HUES64 (cell line): ENCODE measurements at regions not wholly inside any gene's neighbourhood (a gene's known extent, or its start where the extent isn't known, plus 50 kb on each side); places are given as distances from the start of the nearest gene placed in this dataset.

Experiments used
- H3K27ac ChIP-seq: 2 replicates; pipeline ENCODE4 v1.7.0; 2013; ENCODE audit warnings: low read depth, low read length, inconsistent platforms
- H3K27me3 ChIP-seq: 2 replicates; pipeline ENCODE4 v1.6.1; 2013; ENCODE audit warnings: mild to moderate bottlenecking, low read length; ENCODE audit not compliant: insufficient read depth
- H3K36me3 ChIP-seq: 2 replicates; pipeline ENCODE4 v1.6.1; 2013; ENCODE audit warnings: mild to moderate bottlenecking, low read length; ENCODE audit not compliant: insufficient read depth
- H3K4me1 ChIP-seq: 2 replicates; pipeline ENCODE4 v1.6.1; 2013; ENCODE audit warnings: mild to moderate bottlenecking, low read length, moderate library complexity; ENCODE audit not compliant: insufficient read depth
- H3K4me3 ChIP-seq: 2 replicates; pipeline ENCODE4 v1.5.1; 2013; ENCODE audit warnings: mild to moderate bottlenecking, low read length, moderate library complexity
- H3K9ac ChIP-seq: 2 replicates; pipeline ENCODE4 v1.6.1; 2013; ENCODE audit warnings: mild to moderate bottlenecking, low read depth, low read length
- H3K9me3 ChIP-seq: 2 replicates; pipeline ENCODE4 v1.6.1; 2013; ENCODE audit warnings: low read depth, low read length; ENCODE audit not compliant: insufficient read depth
- WGBS: fragments of 150-250, 120-280 bp; methylation state at CpG from one replicate; pipeline ENCODE4 v1.1.7; 2013; ENCODE audit warnings: missing lambda C conversion rate; 5-methylcytosine and 5-hydroxymethylcytosine counted together

DNA sequence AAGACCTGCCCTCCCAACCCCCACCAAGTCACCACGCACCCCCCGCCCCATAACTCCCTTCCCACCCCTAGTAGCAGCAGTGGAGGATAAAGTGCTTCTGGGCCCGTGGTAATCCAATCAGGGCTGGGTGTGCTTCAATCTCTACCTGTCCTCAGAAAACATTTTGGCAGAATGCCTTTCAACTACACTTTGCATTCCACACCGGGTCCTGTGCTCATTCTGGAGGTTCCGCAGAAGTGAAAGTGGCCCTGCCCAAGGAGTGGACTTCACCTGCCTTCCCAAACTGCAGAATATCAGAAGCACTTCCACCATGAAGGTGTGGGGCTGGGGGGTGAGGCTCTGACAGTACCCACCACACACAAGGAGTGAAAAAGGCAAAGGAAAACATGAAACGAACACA, 322.3 kb downstream of the DHX15 start:
- no peak overlapping the region for H3K27ac ChIP-seq

DNA sequence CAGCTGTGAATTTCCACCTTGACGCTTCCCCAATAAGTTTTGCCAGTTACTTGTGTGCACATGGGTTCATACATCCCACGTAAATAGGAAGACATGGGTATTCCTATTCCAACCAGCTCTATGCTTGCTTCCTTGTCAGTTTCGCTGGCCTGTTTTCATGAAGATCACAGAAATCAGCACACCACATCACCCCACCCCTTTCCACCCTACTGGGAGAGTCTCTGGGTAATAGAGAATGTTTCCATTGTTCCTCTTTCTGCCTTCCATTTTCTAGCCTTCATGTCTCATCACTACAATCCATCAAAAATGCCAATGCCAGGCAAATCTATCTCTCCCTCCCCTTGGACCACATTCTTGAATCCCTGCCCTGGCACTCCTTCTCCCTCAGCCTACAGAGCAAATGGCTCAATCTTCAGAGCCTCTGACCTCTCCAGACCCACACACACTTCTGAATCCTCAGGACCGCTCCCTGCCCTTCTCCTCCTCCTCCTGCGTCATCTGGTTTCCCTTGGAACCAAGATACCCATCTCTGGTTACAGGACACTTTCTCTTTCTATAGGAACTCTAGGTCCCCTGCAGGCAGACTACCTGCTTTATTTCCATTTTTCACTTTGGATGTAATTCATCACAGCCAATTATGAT, 323.3 kb downstream of the DHX15 start:
- Histone ChIP-seq H3K27me3 (no peaks in the 10 kb centered on the region), H3K9ac (no peak overlapping the region), H3K4me1 (peaks cover 41% of the 10 kb centered on the region), H3K4me3 (no peak overlapping the region), H3K36me3 (no peaks in the 10 kb centered on the region), H3K27ac (no peak overlapping the region), H3K9me3 (no peaks in the 10 kb centered on the region)
- 88% methylated on average over 5 of the region's 5 CpGs for WGBS

More for the DNA sequence above, 322.3 kb downstream of the DHX15 start:
- H3K9ac ChIP-seq: no peak overlapping the region
- peaks cover 40% of the 10 kb centered on the region for H3K4me1 ChIP-seq
- WGBS: 60% methylated on average over 6 of the region's 6 CpGs
- no peaks in the 10 kb centered on the region for H3K27me3 ChIP-seq
- H3K4me3 ChIP-seq: no peak overlapping the region
- H3K9me3 ChIP-seq: no peaks in the 10 kb centered on the region
- no peaks in the 10 kb centered on the region for H3K36me3 ChIP-seq

DNA sequence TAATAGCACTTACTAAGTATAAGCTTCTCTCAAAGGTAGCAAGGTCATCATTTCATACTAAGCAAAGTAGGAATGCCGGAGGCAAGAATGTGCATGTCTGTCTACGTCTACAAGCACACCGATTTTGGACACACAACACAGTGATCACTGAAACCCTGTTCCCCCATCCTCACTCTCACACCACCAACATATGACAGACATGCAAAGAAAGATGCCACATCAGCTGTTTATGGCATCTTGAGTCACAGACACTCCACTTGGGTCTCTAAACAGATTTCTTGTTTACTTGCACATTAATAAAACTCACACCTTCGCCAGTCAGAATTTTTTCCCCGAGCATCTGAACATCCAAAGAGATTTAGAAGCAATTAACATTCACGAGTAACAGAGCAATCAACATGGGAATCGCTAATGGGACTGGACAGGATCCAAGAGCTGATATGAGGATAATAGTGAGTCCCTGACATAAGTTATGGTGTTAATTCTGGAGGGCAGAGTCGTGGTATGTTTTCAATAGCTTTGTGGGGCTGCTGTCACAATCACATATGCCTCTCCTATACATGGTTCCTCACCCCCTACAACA, 324.1 kb downstream of the DHX15 start:
- Histone ChIP-seq H3K27ac (no peak overlapping the region), H3K27me3 (no peaks in the 10 kb centered on the region), H3K4me3 (no peak overlapping the region), H3K36me3 (no peaks in the 10 kb centered on the region), H3K4me1 (peaks cover 41% of the 10 kb centered on the region), H3K9ac (no peak overlapping the region), H3K9me3 (no peaks in the 10 kb centered on the region)
- 85% methylated on average over 8 of the region's 8 CpGs for WGBS

DNA sequence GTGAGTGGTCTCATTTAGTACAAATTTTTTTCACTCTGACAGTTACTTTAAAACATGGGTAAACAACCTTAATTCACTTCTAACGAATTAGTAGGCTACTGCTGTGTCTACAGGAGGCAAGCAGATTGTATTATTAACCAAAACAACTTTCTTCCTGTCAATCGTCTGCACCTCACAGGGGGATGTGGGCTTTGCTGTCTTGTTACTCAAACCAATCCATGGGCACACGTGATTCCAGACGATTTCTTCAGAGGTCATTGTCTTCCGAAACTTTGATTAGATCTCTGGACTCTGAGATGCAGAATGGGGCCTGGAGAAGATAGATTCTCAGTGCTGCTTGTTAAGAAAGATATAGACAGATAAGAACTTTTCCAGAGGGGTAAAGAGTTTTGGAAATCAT, 327.8 kb downstream of the DHX15 start:
- H3K9ac ChIP-seq: no peak overlapping the region
- H3K27me3 ChIP-seq: no peaks in the 10 kb centered on the region
- H3K4me1 ChIP-seq: peaks cover 29% of the 10 kb centered on the region
- H3K27ac ChIP-seq: no peak overlapping the region
- H3K36me3 ChIP-seq: no peaks in the 10 kb centered on the region
- H3K9me3 ChIP-seq: no peaks in the 10 kb centered on the region
- WGBS: 27% methylated on average over 5 of the region's 5 CpGs
- H3K4me3 ChIP-seq: no peak overlapping the region

DNA sequence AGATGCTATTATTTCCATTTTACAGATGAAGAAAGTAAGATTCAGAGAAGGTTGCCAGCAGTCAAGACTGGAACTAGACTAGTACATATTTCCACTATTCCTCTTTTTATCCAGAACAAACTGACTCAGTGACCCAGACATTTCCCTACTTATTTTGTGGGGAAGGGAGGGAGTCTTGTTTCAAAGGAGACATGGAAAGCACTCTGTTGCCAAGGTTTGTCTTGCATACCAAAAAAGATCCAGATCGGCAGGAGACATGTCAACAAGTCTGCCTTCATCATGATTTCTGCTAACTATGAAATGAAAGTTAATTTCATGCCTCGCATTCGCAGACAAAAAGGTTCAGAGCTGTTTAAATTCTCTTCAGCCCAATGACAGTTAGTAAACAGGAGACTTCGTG, 328.3 kb downstream of the DHX15 start:
- Histone ChIP-seq H3K4me1 (peaks cover 24% of the 10 kb centered on the region), H3K9ac (no peak overlapping the region), H3K27me3 (no peaks in the 10 kb centered on the region), H3K27ac (no peak overlapping the region), H3K4me3 (no peak overlapping the region), H3K9me3 (no peaks in the 10 kb centered on the region), H3K36me3 (no peaks in the 10 kb centered on the region)
- WGBS: 74% methylated on average over 4 of the region's 4 CpGs

DNA sequence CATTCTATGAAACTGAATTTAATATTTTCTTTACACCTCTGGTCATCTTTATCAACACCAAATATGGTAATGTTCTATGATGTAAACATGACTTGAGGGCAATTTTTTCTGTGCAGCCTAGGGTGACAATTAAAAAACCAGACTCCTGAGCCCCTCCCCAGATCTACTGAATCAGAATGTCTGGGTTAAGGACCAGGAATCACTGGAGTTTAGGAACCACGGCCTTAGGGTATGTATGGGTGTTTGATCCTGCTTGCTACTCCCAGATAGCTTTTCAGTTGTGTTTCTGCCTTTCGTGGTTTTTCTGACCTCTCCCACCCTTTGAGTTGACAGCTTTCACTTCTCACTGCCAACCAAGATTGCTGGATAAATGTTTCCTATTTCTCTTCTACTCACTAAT, 332.2 kb downstream of the DHX15 start:
- 76% methylated on average over 2 of the region's 2 CpGs for WGBS
- no peaks in the 10 kb centered on the region for H3K27me3 ChIP-seq
- H3K4me1 ChIP-seq: peaks cover 19% of the 10 kb centered on the region
- H3K4me3 ChIP-seq: no peak overlapping the region
- H3K9ac ChIP-seq: no peak overlapping the region
- no peaks in the 10 kb centered on the region for H3K36me3 ChIP-seq
- H3K27ac ChIP-seq: no peak overlapping the region
- H3K9me3 ChIP-seq: no peaks in the 10 kb centered on the region

DNA sequence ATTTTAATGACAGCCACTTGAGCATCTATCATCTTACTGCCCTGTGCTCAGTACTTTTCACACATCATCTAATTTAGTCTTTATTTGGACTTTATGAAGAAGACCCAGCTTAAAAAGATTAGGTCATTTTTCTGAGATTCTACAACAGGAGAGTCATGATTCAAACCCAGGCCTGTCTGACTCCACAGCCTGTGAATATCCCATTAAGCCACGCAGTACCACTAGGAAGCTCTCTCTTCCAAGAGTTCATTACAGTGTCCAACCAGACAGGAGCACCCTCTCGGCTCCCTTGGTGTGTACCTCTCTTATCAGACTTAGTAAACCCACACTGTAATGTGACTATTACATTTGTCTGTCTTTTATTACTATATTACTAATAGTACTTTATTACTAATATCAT, 332.8 kb downstream of the DHX15 start:
- H3K27ac ChIP-seq: no peak overlapping the region
- H3K4me1 ChIP-seq: peaks cover 13% of the 10 kb centered on the region
- H3K4me3 ChIP-seq: no peak overlapping the region
- H3K9me3 ChIP-seq: no peaks in the 10 kb centered on the region
- H3K36me3 ChIP-seq: no peaks in the 10 kb centered on the region
- H3K27me3 ChIP-seq: no peaks in the 10 kb centered on the region
- no peak overlapping the region for H3K9ac ChIP-seq
- 91% methylated on average over 2 of the region's 2 CpGs for WGBS

DNA sequence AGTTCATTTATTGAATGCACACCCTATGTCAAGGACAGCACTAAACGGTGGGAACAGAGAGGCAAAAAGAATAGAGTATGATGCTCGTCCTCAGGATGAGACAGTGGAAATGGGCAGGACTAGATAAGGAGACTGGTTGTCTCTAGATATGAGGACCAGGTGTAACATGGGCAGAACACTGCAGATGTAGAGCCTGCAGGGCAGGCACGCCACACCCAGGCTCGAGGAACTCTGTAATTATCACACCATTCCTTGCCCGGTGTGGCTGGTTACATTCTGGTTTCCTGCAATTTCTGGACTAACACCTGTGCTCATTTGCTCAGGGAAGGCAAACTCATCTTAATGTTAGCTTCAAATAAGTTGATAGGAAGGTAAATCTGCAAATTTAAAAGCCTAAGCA, 334.4 kb downstream of the DHX15 start:
- Histone ChIP-seq H3K36me3 (no peaks in the 10 kb centered on the region), H3K9me3 (no peaks in the 10 kb centered on the region), H3K27ac (no peak overlapping the region), H3K4me1 (peaks cover 4% of the 10 kb centered on the region), H3K4me3 (no peak overlapping the region), H3K27me3 (no peaks in the 10 kb centered on the region), H3K9ac (no peak overlapping the region)
- WGBS: 94% methylated on average over 5 of the region's 5 CpGs

DNA sequence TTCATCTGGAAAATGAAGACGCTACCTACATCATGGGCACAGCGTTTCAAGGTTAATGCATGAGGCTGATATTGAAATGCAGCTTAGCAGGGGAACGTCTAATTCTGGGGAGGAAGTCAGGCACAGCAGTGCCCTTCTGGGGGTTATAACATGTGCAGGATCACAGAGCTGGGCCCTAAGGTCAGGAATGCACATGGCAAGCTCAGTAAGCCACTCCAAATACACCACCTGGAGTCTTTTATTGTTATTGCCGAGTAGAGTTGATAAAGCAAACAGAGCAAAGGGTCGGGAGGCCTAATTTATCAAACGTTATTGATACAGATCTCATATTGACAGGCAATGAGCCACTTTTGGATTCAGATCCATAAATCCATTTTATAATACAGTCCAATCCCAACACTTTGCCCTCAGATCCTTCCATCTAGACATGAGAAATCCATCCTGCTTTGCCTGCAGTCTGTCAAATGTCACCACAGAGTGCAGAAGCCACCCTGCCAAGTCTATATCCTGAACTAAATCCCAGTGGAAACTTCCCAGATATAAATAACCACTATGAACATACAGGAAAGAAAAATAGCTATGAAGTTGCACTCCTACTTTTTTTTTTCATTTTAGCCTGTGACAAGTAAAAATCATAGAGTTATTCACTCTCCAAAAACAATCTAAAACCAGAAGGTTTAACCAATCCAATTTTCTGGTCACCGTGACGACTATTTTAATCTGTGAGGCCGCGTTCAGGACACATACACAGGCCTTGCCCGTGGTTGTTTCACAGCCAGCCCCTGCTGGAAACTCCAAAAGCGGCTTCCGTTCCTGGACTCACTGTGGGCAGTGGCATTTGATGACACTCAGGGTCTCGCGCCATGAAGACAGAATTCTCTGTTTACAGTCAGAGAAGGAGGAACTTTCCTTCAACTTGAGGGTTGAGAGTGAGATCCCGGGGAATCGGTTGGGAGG, 335.4 kb downstream of the DHX15 start:
- 86% methylated on average over 17 of the region's 17 CpGs for WGBS
- Histone ChIP-seq H3K4me3 (no peak overlapping the region), H3K9me3 (no peaks in the 10 kb centered on the region)

DNA sequence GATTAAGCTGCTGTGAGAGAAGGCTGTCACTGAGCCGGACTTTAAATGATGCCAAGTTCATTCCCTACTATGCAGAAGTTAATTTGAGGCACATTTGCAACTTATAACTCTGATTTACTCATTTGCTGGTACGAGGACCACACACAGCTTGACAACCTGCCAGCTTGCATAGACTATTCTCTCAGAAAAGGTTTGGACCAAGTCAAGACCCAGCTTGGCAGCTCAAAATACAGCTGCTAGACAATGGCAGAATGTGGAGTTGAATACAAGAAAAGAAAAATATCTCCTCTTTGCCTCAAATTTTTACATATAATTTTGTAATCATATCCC, 338.9 kb downstream of the DHX15 start:
- Histone ChIP-seq H3K9ac (no peak overlapping the region), H3K27ac (no peak overlapping the region), H3K36me3 (no peaks in the 10 kb centered on the region), H3K4me1 (peaks cover 13% of the 10 kb centered on the region), H3K27me3 (no peaks in the 10 kb centered on the region), H3K9me3 (no peaks in the 10 kb centered on the region), H3K4me3 (no peak overlapping the region)
- WGBS: 87% methylated on average over 2 of the region's 2 CpGs

More for the DNA sequence above, 335.4 kb downstream of the DHX15 start:
- Histone ChIP-seq H3K36me3 (no peaks in the 10 kb centered on the region), H3K27me3 (no peaks in the 10 kb centered on the region), H3K27ac (no peak overlapping the region), H3K9ac (no peak overlapping the region), H3K4me1 (peaks cover 9% of the 10 kb centered on the region)

DNA sequence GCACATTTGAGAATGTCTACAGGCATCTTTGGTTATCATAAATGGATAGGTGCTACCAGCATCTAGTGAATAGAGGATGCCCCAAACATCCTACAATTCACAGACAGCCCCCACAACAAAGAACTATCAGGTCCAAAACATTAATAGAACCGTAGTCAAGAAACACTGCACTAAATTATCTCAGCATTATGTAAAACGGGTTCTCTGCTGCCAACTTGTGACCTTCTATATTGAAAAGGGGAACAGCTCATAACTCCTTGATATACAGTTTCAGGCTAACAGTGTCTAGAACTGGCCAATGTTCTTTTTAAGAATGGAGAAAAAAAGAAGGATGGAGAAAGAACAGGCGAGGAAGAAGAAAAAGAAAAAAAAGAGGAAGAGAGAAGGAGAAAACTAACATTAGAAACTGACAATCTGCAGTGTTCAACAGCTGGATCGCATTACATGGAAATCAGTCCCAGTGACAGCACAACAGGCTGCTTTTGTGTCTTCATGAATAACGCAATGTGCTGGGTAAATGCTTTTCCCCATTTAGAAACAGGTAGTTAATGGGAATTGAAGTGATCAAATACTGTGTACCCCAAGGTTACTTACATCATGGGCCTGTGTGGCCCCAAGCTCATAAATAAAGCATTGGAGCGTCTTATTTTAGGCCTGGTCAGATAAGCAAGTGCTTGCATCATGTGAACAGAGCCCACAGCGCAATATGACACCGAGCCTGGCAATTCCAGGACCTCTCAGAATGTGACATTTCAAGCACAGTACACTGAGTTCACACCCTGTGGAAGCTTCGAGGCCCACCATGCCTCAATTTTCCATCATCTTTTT, 339.5 kb downstream of the DHX15 start:
- Histone ChIP-seq H3K27ac (no peak overlapping the region), H3K9ac (no peak overlapping the region), H3K4me1 (peaks cover 13% of the 10 kb centered on the region), H3K36me3 (no peaks in the 10 kb centered on the region), H3K4me3 (no peak overlapping the region), H3K9me3 (no peaks in the 10 kb centered on the region), H3K27me3 (no peaks in the 10 kb centered on the region)
- 89% methylated on average over 9 of the region's 9 CpGs for WGBS
